Uterus (tissue), 3 donors: ENCODE measurements at regions not wholly inside any gene's neighbourhood (a gene's known extent, or its start where the extent isn't known, plus 50 kb on each side); places are given as distances from the start of the nearest gene placed in this dataset.

Source experiments
- DNase-seq, 2 donors: peaks; one replicate each; pipeline ENCODE4 v3.0.0-alpha.2; 2019 to 2020
- H3K27ac ChIP-seq, 2 donors: fragments of 200-600 bp; sonication (generic); 1 replicate in 1 of 2; 2 replicates in 1 of 2; pipeline ENCODE4 v1.5.1; 2016 to 2018
- H3K27me3 ChIP-seq, 2 donors: fragments of 200-600 bp; sonication (generic); one replicate each; pipeline ENCODE4 v1.5.1; 2018 to 2019; ENCODE audit warnings: control low read depth in 1 of 2
- H3K36me3 ChIP-seq, 2 donors: fragments of 200-600 bp; sonication (generic); one replicate each; pipeline ENCODE4 v1.5.1; 2019; ENCODE audit warnings: control low read depth in 1 of 2
- H3K4me1 ChIP-seq, 2 donors: fragments of 200-600 bp; sonication (generic); one replicate each; pipeline ENCODE4 v1.5.1; 2018 to 2019; ENCODE audit warnings: control low read depth in 1 of 2
- H3K4me3 ChIP-seq, 2 donors: fragments of 200-600 bp; sonication (generic); 1 replicate in 1 of 2; 2 replicates in 1 of 2; pipeline ENCODE4 v1.5.1; 2018 to 2019; ENCODE audit warnings: mild to moderate bottlenecking in 1 of 2
- H3K9me3 ChIP-seq, 2 donors: fragments of 200-600 bp; sonication (generic); one replicate each; pipeline ENCODE4 v1.5.1; 2019; ENCODE audit warnings: control low read depth in 1 of 2
- CTCF ChIP-seq, 4 experiments: fragments of 200-600 bp in 2 of 4; fragments of 450-650 bp in 2 of 4; sonication (generic) in 2 of 4; IDR thresholded peaks; one replicate each; pipeline ENCODE4 v1.5.1; 2016 to 2019; ENCODE audit warnings: antibody characterized with exemption in 4 of 4, mild to moderate bottlenecking in 2 of 4, moderate library complexity in 1 of 4
- POLR2A ChIP-seq, 2 donors: fragments of 450-650 bp; IDR thresholded peaks; one replicate each; pipeline ENCODE4 v1.6.1; 2016; ENCODE audit warnings: antibody characterized with exemption in 2 of 2, mild to moderate bottlenecking in 1 of 2, moderate library complexity in 1 of 2
- intact Hi-C: fragments of 100-400 bp; cut with DNase I; formaldehyde crosslinking; loops from one replicate; pipeline ENCODE4 v1.15.1; 2023; ENCODE audit warnings: low total_unique reads
- donor health status: DM: yes; HTN: yes; CAD: no.

GRCh38 chr7:128158370-128158769 is 82.7 kb upstream of the LEP start:
- intact Hi-C loops: no loop called here
- no peak for TF ChIP-seq POLR2A (IDR thresholded peaks at IDR 0.05)

DNA sequence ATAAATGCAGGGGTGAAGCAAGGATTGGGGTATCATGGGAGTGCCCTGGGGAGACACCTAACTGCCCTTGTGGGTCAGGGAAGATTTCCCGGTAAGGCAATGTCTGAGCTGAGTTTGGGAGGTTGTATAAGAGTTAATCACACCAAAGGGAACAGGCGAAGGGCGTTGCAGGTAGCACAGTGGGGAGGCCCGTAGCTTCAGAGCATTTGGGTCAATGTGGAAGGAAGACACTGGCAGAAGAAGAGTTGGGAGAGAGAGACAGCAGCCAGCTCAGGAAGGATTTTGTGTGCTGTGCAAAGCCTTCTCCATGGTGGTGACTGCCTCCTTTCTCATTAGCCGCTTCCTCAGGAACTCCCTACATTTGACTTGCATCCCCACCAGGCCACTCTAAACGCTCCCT is 80.8 kb upstream of the LEP start:
- no peak for TF ChIP-seq CTCF (IDR thresholded peaks at IDR 0.05)
- TF ChIP-seq POLR2A (IDR thresholded peaks at IDR 0.05): no peak
- Histone ChIP-seq H3K4me3 (no peak overlapping the region), H3K36me3 (no peaks in the 10 kb centered on the region), H3K27ac (no peak overlapping the region), H3K4me1 (no peaks in the 10 kb centered on the region), H3K9me3 (no peaks in the 10 kb centered on the region), H3K27me3 (peaks cover 0 to 3% of the 10 kb centered on the region in 2 donors)
- no peak for DNase-seq
- intact Hi-C loops: no loop called here

More at GRCh38 chr7:128158370-128158769, 82.7 kb upstream of the LEP start:
- Histone ChIP-seq H3K9me3 (no peaks in the 10 kb centered on the region), H3K4me3 (no peak overlapping the region), H3K4me1 (no peaks in the 10 kb centered on the region), H3K27ac (no peak overlapping the region), H3K36me3 (no peaks in the 10 kb centered on the region), H3K27me3 (no peaks in the 10 kb centered on the region)
- no peak for DNase-seq

DNA sequence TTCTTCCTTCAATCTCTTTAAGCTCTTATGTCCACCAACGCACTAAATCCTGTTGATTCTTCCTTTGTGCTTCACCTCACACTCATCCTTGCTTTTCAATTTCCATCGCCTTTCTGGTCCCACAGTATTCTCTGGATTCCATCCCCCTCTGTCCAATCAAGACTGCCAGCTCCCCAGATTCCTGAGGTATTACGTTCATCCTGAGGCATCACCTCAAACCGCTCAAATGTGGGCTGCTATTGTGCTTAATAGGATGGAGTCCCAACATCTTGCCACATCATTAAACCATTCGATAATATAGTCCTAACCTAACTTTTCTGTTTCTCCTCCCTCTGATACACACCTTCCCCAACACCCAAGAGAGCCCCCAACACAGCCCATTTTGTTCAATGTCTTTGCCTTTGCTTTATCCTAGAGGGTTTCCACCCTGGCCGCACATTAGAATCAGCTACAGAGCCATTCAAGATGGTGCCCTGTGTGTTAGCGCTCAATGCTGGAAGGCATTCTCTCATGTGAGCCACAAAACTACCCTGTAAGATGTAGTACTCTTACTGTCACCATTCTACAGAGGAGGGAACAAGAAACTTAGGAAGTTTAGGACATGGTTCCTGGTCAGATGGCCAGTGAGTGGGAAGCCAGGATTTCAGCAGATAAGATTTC is 79.5 kb upstream of the LEP start:
- Histone ChIP-seq H3K27me3 (peaks cover 4 to 11% of the 10 kb centered on the region in 2 donors), H3K27ac (no peak overlapping the region), H3K36me3 (no peaks in the 10 kb centered on the region), H3K4me1 (no peaks in the 10 kb centered on the region), H3K9me3 (no peaks in the 10 kb centered on the region), H3K4me3 (no peak overlapping the region)
- intact Hi-C loops: no loop called here
- no peak for DNase-seq
- TF ChIP-seq CTCF (IDR thresholded peaks at IDR 0.05) (no peak), POLR2A (IDR thresholded peaks at IDR 0.05) (no peak)

DNA sequence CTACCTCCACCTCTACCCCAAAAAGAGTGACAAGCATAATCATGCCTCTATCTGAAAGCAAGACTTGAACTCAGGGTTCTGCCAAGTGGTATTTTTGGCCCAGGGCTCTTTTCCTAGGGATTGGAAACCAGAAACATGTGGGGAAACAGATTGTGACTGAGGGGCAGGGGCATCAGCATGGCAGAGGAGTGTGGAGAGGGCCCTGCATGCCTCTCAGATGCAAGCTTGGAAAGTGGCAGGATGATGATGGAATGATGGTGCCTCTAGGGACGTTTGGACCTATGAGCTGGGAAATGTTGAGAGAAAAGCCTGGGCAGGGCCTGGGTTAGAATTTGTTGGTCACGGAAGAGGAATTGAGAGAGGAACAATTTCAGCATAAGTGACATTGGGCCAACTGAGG is 78.4 kb upstream of the LEP start:
- H3K27me3 ChIP-seq: peaks cover 11 to 12% of the 10 kb centered on the region in 2 donors

DNA sequence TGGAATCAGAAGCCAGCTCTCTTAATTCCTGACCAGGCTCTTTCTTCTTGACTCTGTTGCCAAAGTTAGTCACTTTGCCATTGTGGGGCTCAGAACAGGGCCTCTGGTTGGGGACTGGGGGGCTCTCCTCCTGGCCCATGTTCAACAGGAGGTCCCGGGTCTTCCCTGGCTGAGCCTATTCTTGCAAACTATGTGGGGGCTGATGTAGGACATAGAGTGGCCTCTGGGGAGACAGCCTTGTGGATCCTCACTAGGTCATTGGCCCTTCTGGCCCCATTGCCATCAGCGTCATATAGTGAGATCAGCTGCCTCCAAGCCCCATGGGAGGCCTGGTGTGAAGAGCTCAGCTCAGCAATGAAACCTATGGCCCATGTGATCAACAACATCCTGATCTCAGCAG is 77.6 kb upstream of the LEP start:
- Histone ChIP-seq H3K27ac (no peak overlapping the region), H3K9me3 (no peaks in the 10 kb centered on the region), H3K4me3 (no peak overlapping the region), H3K27me3 (peaks cover 18 to 19% of the 10 kb centered on the region in 2 donors), H3K4me1 (peaks cover 0 to 7% of the 10 kb centered on the region in 2 donors), H3K36me3 (no peaks in the 10 kb centered on the region)
- no peak for DNase-seq
- TF ChIP-seq POLR2A (IDR thresholded peaks at IDR 0.05): no peak
- TF ChIP-seq CTCF (IDR thresholded peaks at IDR 0.05): no peak
- intact Hi-C loops: no loop called here

More for the DNA sequence above, 78.4 kb upstream of the LEP start:
- Histone ChIP-seq H3K4me1 (peaks cover 0 to 3% of the 10 kb centered on the region in 2 donors), H3K27ac (no peak overlapping the region), H3K4me3 (no peak overlapping the region), H3K36me3 (no peaks in the 10 kb centered on the region), H3K9me3 (no peaks in the 10 kb centered on the region)
- no peak for DNase-seq
- intact Hi-C loops: no loop called here
- TF ChIP-seq POLR2A (IDR thresholded peaks at IDR 0.05) (no peak), CTCF (IDR thresholded peaks at IDR 0.05) (no peak)
